Cardiac fibroblast (primary cell): ENCODE measurements at regions not wholly inside any gene's neighbourhood (a gene's known extent, or its start where the extent isn't known, plus 50 kb on each side); places are given as distances from the start of the nearest gene placed in this dataset.

Source experiments
- DNase-seq, 2 donors: peaks; one replicate each; pipeline versions ENCODE4 v3.0.0 to v3.0.0-alpha.2; 2010; ENCODE audit warnings: low read depth in 2 of 2
- H3K4me3 ChIP-seq, 2 donors: replicated peaks in 1 of 2; 1 replicate in 1 of 2; 2 replicates in 1 of 2; pipeline ENCODE4 v1.5.1; 2011; ENCODE audit warnings: low read depth in 2 of 2, low read length in 2 of 2, mild to moderate bottlenecking in 2 of 2, moderate library complexity in 1 of 2
- TF ChIP-seq, protein P1 (sequence below): IDR thresholded peaks from one replicate; pipeline ENCODE4 v1.5.1; 2011; ENCODE audit warnings: low read depth, mild to moderate bottlenecking, low read length, inconsistent platforms

- DNase-seq = no peak
- H3K4me3 ChIP-seq = no peak overlapping the region
- TF ChIP-seq, protein P1, sequence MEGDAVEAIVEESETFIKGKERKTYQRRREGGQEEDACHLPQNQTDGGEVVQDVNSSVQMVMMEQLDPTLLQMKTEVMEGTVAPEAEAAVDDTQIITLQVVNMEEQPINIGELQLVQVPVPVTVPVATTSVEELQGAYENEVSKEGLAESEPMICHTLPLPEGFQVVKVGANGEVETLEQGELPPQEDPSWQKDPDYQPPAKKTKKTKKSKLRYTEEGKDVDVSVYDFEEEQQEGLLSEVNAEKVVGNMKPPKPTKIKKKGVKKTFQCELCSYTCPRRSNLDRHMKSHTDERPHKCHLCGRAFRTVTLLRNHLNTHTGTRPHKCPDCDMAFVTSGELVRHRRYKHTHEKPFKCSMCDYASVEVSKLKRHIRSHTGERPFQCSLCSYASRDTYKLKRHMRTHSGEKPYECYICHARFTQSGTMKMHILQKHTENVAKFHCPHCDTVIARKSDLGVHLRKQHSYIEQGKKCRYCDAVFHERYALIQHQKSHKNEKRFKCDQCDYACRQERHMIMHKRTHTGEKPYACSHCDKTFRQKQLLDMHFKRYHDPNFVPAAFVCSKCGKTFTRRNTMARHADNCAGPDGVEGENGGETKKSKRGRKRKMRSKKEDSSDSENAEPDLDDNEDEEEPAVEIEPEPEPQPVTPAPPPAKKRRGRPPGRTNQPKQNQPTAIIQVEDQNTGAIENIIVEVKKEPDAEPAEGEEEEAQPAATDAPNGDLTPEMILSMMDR = no peak
These were observed 246.9 kb upstream of the GSE1 start for GRCh38 chr16:85366031-85366763.

DNA sequence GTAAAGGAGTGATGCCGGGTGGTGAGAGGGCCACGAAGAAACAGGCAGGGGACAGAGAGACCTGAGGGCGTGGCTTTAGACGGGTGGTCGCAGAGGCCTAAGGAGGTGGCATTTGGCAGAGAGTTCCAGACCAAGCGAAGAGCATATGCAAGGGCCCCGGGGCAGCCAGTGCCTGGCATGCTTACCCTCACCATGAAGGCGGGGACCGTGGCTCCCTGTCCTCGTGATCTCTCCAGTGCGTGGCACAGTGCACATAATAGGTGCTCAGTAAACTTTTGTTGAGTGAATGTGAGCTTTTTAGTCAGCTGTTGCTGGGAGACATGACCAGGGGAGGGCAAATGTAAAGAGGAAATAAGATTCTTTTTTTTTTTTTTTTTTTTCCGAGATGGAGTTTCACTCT, 245.6 kb upstream of the GSE1 start:
- TF ChIP-seq, protein P1 = no peak
- no peak overlapping the region for H3K4me3 ChIP-seq
- no peak for DNase-seq

- DNase-seq = no peak
- TF ChIP-seq, protein P1 = no peak
These were observed 244.1 kb upstream of the GSE1 start for GRCh38 chr16:85369060-85369459.

GRCh38 chr16:85369741-85370528, 243.2 kb upstream of the GSE1 start:
- DNase-seq = peak; percentile 44 to 51

More at GRCh38 chr16:85369060-85369459, 244.1 kb upstream of the GSE1 start:
- no peak overlapping the region for H3K4me3 ChIP-seq

DNA sequence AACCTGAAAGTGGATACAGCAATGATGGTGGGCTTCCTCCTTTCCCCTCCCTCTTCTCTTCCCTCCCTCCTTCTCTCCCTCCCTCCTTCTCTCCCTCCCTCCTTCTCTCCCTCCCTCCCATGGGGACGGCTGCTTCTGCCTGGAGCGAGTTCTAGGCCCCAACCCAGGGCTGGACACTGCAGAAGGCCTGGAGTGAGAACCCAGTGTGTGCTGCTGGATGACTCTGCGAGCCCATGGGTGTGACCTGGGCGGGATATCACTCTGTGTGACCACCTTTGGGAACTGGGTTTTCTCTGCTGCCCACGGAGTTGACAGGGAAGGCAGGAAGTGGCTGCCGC, 242.6 kb upstream of the GSE1 start:
- H3K4me3 ChIP-seq = no peak overlapping the region
- TF ChIP-seq, protein P1 = no peak

More at GRCh38 chr16:85369741-85370528, 243.2 kb upstream of the GSE1 start:
- no peak overlapping the region for H3K4me3 ChIP-seq
- TF ChIP-seq, protein P1 = peak; percentile 92

GRCh38 chr16:85370881-85371651, 242.1 kb upstream of the GSE1 start:
- peak overlapping the region in 1 of 2 donors; percentile 29 for H3K4me3 ChIP-seq
- TF ChIP-seq, protein P1 = no peak
- DNase-seq = peak in 1 of 2 donors; percentile 68

More for the DNA sequence above, 242.6 kb upstream of the GSE1 start:
- no peak for DNase-seq
